ENCODE measurements at regions not wholly inside any gene's neighbourhood (a gene's known extent, or its start where the extent isn't known, plus 50 kb on each side); places are given as distances from the start of the nearest gene placed in this dataset.

- no peak overlapping the region for H3K4me3 ChIP-seq (ENCODE audit: insufficient read depth, low read depth, low read length)
- H3K27ac ChIP-seq (ENCODE audit: insufficient read depth, low read length), result no peak overlapping the region
- no peaks in the 10 kb centered on the region for H3K4me1 ChIP-seq (ENCODE audit: control insufficient read depth, insufficient read depth, low read length)
- H3K14ac ChIP-seq (replicated peaks; ENCODE audit: low read depth, low read length), result no peak overlapping the region
- no peak overlapping the region for H2BK5ac ChIP-seq (ENCODE audit: low read depth, low read length, poor library complexity, severe bottlenecking)
- in situ Hi-C loops (cut with MboI; ENCODE audit: low sequenced_read_pairs), result no loop called here
- POLR2A ChIA-PET (ENCODE audit: unreplicated experiment), result no interaction called here
- H3K36me3 ChIP-seq (ENCODE audit: control insufficient read depth, insufficient read depth, low read length), result no peaks in the 10 kb centered on the region
- CTCF ChIA-PET, result no interaction called here
- no peaks in the 10 kb centered on the region for H3K9me1 ChIP-seq (ENCODE audit: insufficient read depth, low read length)
- H4K20me1 ChIP-seq (ENCODE audit: insufficient read depth, low read length), result no peaks in the 10 kb centered on the region
- no peak for TF ChIP-seq NFE2L2 (IDR thresholded peaks at IDR 0.05; ENCODE audit: low read depth, low read length)
- TF ChIP-seq RAD21 (IDR thresholded peaks at IDR 0.05; ENCODE audit: low read length), result no peak
- no peak for TF ChIP-seq POLR2A (IDR thresholded peaks at IDR 0.05; ENCODE audit: low read depth, low read length)
- TF ChIP-seq RFX5 (IDR thresholded peaks at IDR 0.05; ENCODE audit: low read depth, low read length), result no peak
- no peak for TF ChIP-seq USF2 (IDR thresholded peaks at IDR 0.05; ENCODE audit: low read depth, low read length)
- no peak for TF ChIP-seq RCOR1 (IDR thresholded peaks at IDR 0.05; ENCODE audit: insufficient replicate concordance, low read length)
- no peak for TF ChIP-seq CEBPB (IDR thresholded peaks at IDR 0.05; ENCODE audit: low read depth, low read length)
- no peak for TF ChIP-seq CHD1 (IDR thresholded peaks at IDR 0.05; ENCODE audit: low read depth, low read length)
- no peak for TF ChIP-seq SMC3 (IDR thresholded peaks at IDR 0.05; ENCODE audit: low read depth, low read length)
- TF ChIP-seq MXI1 (IDR thresholded peaks at IDR 0.05; ENCODE audit: borderline replicate concordance, low read depth, low read length), result no peak
- TF ChIP-seq, protein P1, sequence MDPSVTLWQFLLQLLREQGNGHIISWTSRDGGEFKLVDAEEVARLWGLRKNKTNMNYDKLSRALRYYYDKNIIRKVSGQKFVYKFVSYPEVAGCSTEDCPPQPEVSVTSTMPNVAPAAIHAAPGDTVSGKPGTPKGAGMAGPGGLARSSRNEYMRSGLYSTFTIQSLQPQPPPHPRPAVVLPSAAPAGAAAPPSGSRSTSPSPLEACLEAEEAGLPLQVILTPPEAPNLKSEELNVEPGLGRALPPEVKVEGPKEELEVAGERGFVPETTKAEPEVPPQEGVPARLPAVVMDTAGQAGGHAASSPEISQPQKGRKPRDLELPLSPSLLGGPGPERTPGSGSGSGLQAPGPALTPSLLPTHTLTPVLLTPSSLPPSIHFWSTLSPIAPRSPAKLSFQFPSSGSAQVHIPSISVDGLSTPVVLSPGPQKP (IDR thresholded peaks at IDR 0.05; ENCODE audit: borderline replicate concordance, low read depth, low read length), result no peak
- TF ChIP-seq FOS (IDR thresholded peaks at IDR 0.05; ENCODE audit: low read depth, low read length), result no peak
- TF ChIP-seq MAZ (IDR thresholded peaks at IDR 0.05; ENCODE audit: borderline replicate concordance, low read depth, low read length), result no peak
- TF ChIP-seq, protein P2, sequence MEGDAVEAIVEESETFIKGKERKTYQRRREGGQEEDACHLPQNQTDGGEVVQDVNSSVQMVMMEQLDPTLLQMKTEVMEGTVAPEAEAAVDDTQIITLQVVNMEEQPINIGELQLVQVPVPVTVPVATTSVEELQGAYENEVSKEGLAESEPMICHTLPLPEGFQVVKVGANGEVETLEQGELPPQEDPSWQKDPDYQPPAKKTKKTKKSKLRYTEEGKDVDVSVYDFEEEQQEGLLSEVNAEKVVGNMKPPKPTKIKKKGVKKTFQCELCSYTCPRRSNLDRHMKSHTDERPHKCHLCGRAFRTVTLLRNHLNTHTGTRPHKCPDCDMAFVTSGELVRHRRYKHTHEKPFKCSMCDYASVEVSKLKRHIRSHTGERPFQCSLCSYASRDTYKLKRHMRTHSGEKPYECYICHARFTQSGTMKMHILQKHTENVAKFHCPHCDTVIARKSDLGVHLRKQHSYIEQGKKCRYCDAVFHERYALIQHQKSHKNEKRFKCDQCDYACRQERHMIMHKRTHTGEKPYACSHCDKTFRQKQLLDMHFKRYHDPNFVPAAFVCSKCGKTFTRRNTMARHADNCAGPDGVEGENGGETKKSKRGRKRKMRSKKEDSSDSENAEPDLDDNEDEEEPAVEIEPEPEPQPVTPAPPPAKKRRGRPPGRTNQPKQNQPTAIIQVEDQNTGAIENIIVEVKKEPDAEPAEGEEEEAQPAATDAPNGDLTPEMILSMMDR (conservative IDR thresholded peaks at IDR 0.05; ENCODE audit: low read depth, low read length), result no peak
- H3K4ac ChIP-seq (ENCODE audit: low read depth, low read length), result no peak overlapping the region
- no CpG with 5 or more reads among the region's 1 CpG for WGBS, 2 experiments (ENCODE audit: extremely low coverage in 2 of 2, insufficient read length in 1 of 2)
- H2AFZ ChIP-seq (replicated peaks; ENCODE audit: low read length, poor library complexity), result no peak overlapping the region
- no peak overlapping the region for H3K18ac ChIP-seq (ENCODE audit: low read depth, low read length)
- dilution Hi-C loops (cut with HindIII; ENCODE audit: low sequenced_read_pairs, unreplicated experiment), result no loop called here
- H3K9ac ChIP-seq (ENCODE audit: low read depth, low read length), result no peak overlapping the region
- BruUV-seq (replicated peaks), result no TSS peak
- no peak overlapping the region for H2BK15ac ChIP-seq (ENCODE audit: low read depth, low read length)
- no peaks in the 10 kb centered on the region for H3K27me3 ChIP-seq (ENCODE audit: control insufficient read depth, insufficient read depth, low read length)
- H4K8ac ChIP-seq (ENCODE audit: low read depth in 2 of 2, low read length in 2 of 2), result no peak overlapping the region
- H3K79me1 ChIP-seq (ENCODE audit: low read depth in 1 of 2, low read length in 2 of 2), result no peaks in the 10 kb centered on the region
- H3K56ac ChIP-seq (ENCODE audit: extremely low read depth, insufficient read depth, low read length), result no peak overlapping the region
- H3K9me3 ChIP-seq (ENCODE audit: control insufficient read depth, insufficient read depth, low read length), result no peaks in the 10 kb centered on the region; the same call in 1 of the 2 replicates
- no peak for DNase-seq
- no peak overlapping the region for H2BK120ac ChIP-seq (ENCODE audit: low read depth, low read length)
- no peak overlapping the region for H3K4me2 ChIP-seq (ENCODE audit: low read depth, low read length)
- H2BK20ac ChIP-seq (ENCODE audit: low read depth, low read length), result no peak overlapping the region
- H2AK5ac ChIP-seq (ENCODE audit: low read depth, low read length), result no peak overlapping the region
- H2AK9ac ChIP-seq (replicated peaks; ENCODE audit: low read depth, low read length, poor library complexity), result no peak overlapping the region
- intact Hi-C loops (cut with micrococcal nuclease), result no loop called here
- no peak overlapping the region for H3K23ac ChIP-seq (ENCODE audit: low read depth, low read length)
- no peak overlapping the region for H4K5ac ChIP-seq (ENCODE audit: low read depth, low read length)
- no peak for ATAC-seq (ENCODE audit: low read depth)
- H4K91ac ChIP-seq (ENCODE audit: insufficient read depth, low read depth, low read length), result no peak overlapping the region
Observed at GRCh38 chr13:34822650-34823049, 119.4 kb upstream of the NBEA start.

Measured in IMR-90 (cell line).